NCI-H82 treated with DMSO at 0.1 percent for 48 hours (cell line): ENCODE measurements at regions not wholly inside any gene's neighbourhood (a gene's known extent, or its start where the extent isn't known, plus 50 kb on each side); places are given as distances from the start of the nearest gene placed in this dataset.
"Not testable (repeated sequence)": the region's sequence is repeated elsewhere in the genome, so short reads cannot be mapped to it uniquely, and the experiment has no call there.

Experiments
- DNase-seq: peaks from one replicate; lab custom pipeline; 2025; ENCODE audit not compliant: unreplicated experiment; lab: John Stamatoyannopoulos, UW

DNA sequence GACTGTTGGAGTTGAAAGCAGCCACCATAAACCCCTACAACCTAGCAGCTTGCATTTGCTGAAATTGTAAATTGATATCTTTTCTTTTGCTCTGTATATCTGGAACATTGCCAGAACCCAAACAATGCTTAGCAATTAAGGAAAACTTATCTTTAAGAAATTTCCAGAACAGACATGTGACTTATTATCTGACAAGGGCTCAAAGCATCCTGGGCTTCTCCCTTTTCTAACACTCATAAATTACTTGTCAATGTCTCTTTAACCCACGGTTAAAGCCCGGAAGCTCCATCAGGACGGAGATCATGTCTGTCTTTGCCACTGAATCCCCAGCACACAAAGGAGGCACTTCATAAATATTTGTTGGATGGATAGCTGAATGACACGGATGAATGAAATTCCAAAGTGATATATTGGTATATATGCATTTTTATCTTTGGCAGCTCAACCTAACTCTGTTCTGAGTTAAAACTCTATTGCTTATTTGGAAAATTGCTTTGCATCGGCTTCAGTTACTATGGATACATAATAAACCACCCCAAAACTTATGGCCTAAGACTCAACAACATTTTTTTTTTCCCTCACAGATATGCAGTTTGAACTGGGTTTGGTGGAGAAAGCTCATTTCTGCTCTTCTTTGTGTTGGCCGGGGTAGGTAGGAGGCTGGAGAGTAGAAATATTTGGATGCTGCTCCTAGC lies 103.1 kb upstream of the CLINT1 start:
- DNase-seq: no peak

- DNase-seq: no peak
These were observed 102.2 kb upstream of the CLINT1 start for GRCh38 chr5:157961176-157961575.

DNA sequence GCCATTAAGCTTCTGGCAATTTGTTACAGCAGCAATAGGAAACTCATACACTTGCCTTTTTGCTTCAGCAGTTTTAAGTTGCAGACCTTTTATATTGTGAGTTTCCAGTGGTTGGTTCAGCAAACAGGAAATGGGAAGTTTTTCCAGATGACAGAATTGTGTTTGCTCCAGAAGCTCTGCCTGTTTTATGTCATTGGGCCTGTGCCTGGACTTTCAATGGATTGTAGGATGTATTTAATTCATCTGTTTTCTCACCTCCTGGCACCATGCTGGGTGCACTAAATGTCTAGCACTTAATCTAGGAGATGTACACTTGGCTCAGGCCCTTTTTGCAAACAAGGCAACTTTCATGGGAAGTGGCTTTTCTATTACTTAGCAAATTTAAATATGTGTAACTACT lies 100.4 kb upstream of the CLINT1 start:
- DNase-seq: no peak

- no peak for DNase-seq
These were observed 97.4 kb upstream of the CLINT1 start for GRCh38 chr5:157956271-157956885.

- no peak for DNase-seq
These were observed 96.7 kb upstream of the CLINT1 start for GRCh38 chr5:157955541-157956172.

GRCh38 chr5:157952374-157952685 lies 93.4 kb upstream of the CLINT1 start:
- DNase-seq: no peak

DNA sequence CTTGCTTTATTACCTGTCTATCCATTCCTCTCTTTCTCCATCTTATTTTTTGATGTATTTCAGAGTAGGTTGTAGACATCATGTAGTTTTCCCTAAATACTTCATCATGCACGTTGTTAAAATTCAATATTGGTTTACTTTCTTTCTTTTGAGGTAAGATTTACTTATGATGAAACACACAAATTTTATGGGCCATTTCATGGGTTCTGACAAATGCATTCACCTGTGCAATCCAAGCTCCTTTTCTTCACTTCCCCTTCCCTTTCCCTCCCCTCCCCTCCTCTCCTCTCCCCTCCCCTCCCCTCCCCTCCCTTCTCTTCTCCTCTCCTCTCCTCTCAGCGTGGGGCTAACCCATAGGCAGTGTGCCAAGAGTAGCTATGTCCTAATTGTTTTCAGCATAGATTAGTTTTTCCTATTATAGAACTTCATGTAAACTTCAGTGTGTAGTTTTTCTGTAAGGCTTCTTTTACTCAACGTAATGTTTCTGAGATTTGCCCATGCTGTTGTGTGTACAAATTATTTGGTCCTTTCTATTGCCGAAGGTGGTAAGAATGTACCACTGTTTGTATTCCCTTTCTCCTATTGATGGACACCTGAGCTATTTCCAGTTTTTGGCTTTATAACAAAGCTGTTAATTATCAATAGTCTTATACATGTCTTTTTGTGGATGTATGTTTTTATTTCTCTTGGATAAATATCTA lies 92.9 kb upstream of the CLINT1 start:
- DNase-seq: no peak

- no peak for DNase-seq
These were observed 90.6 kb upstream of the CLINT1 start for GRCh38 chr5:157949520-157949919.

- DNase-seq: peak; percentile 63
These were observed 89.9 kb upstream of the CLINT1 start for GRCh38 chr5:157948738-157949410.

GRCh38 chr5:157947156-157947555 lies 88.2 kb upstream of the CLINT1 start:
- no peak for DNase-seq

GRCh38 chr5:157945822-157946221 lies 86.9 kb upstream of the CLINT1 start:
- DNase-seq: not testable (repeated sequence)

DNA sequence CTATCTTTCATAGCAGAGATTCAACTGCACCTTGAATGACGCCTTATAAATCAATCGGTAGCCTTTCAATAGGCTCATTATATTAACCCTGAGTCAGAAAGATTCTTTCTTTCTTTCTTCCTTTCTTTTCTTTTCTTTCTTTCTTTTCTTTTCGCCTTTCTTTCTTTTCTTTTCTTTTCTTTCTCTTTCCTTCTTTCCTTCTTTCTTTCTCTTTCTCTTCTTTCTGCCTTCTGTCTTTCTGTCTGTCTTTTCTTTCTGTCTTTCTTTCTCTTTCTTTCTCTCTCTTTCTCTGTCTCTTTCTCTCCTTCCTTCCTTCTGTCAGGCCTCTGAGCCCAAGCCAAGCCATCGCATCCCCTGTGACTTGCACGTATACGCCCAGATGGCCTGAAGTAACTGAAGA lies 86.0 kb upstream of the CLINT1 start:
- no peak for DNase-seq

GRCh38 chr5:157944077-157944633 lies 85.2 kb upstream of the CLINT1 start:
- DNase-seq: no peak

DNA sequence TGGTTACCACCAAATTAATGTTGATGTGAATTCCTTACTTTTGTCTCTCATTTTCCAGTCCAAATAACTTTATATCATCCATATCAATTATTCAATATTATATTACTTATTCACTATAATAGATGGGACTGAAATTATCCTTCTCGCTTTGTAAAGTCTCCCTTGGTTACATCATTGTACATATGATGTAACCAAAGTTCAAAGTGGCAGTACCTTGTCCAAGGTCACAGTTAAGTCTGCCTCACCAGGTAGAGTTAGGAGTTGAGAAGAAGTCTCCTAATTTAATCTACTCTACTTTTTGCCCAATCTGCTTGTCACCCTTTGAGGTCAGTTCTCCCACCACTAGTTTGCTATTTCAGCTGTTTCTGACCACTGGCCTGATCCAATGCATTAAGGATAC lies 83.7 kb upstream of the CLINT1 start:
- DNase-seq: no peak

DNA sequence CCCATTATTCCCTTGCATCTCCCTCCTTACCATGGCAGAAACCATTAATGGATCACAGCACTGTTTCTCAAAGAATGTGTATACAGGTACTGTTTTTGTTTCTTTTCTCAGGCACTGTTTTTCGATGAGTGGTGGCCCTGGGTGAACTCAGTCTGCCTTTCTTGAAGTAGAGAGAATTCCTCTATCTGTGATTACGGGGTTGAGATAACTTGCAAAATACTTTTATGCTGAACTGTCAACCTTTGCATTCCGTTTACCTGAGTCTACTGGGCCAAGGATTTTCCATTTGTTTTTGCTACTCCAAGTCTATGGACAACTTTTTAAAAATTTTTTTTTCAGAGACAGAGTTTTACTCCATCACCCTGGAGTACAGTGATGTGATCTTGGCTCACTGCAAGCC lies 82.7 kb upstream of the CLINT1 start:
- no peak for DNase-seq

GRCh38 chr5:157938101-157938500 lies 79.2 kb upstream of the CLINT1 start:
- DNase-seq: not testable (repeated sequence)

DNA sequence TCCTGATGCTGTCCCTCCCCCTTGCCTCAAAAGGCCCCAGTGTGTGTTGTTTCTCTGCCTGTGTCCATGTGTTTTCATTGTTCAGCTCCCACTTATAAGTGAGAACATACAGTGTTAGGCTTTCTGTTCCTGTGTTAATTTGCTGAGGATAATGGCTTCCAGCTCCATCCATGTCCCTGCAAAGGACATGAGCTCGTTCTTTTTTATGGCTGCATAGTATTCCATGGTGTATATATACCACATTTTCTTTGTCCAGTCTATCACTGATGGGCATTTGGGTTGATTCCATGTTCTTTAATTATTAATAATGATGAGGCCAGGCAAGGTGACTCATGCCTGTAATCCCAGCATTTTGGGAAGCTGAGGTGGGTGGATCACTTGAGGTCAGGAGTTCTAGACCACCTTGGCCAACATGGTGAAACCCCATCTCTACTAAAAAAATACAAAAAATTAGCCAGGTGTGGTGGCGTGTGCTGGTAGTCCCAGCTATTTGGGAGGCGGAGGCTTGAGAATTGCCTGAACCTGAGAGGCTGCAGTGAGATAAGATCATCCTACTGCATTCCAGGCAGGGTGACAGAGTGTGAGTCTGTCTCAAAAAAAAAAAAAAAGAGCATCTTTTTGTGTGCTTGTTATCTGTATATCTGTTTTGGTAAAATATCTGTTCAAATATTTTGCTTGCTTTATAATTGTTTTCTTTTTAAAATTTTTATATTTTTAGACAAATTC lies 78.0 kb upstream of the CLINT1 start:
- not testable (repeated sequence) for DNase-seq

- no peak for DNase-seq
These were observed 75.7 kb upstream of the CLINT1 start for GRCh38 chr5:157934600-157934999.

DNA sequence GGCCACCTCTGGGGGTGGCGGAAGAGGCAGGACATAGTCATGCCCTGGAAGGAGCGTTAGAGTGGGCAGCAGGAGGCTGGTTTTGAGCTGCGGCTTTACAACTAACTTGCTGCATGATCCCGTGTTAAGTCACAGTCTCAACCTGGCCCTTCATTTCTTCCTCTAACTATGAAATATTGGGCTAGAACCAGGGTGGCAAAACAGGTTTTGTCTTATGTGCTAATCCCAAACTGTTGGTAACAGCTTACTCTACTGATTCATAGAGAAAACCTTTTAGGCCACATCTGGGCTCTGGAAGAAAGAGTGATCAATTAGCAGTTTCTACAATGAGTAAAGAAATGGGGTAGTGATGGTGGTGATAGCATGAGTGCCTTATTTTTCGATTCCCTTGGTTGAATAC lies 74.1 kb upstream of the CLINT1 start:
- no peak for DNase-seq

DNA sequence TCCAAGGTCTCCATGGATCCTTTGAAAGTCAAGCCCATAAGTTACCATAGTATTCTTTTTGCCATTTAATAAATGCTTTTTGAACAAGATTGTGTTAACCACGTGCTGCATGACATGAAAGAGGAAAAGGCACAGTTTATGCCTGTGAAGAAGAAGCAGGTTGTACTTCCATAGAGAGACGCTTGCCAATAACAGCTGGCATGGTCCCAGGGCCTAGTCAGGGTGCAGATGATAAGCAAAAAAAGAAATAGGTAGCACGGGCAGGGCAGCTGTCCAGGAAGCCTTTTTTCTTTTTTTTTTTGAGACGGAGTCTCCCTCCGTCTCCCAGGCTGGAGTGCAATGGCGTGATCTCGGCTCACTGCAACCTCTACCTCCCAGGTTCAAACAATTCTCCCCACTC lies 71.8 kb upstream of the CLINT1 start:
- DNase-seq: no peak

DNA sequence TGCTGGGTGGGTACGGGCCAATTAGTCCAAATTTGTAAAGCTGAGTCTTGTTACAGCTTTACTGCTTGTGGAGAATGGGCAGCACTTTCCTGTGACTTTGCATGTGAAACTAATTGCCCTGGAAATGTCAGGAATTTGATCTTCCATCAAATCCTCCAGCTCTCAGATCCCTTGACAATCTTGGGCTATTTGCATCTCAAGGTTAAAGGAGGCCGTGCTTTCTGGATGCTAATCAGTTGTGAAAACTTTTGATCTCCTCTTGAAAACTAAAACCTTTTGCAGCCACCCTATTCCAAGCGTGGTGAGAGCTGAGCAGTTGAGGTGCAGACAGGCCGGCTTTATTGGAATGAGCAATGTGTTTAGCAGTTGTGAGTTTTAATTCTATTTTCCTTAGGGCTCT lies 68.0 kb upstream of the CLINT1 start:
- DNase-seq: no peak
